ENCODE measurements at regions not wholly inside any gene's neighbourhood (a gene's known extent, or its start where the extent isn't known, plus 50 kb on each side); places are given as distances from the start of the nearest gene placed in this dataset.

GRCh38 chr2:208642125-208642779 lies 235.7 kb downstream of the PTH2R start:
- TF ChIP-seq TEAD4 (IDR thresholded peaks at IDR 0.05; ENCODE audit: borderline replicate concordance, insufficient read depth) (no peak), CTCF (IDR thresholded peaks at IDR 0.05) (no peak), JUND (IDR thresholded peaks at IDR 0.05) (no peak), MXI1 (IDR thresholded peaks at IDR 0.05; ENCODE audit: low read depth, low read length) (no peak), TAF1 (IDR thresholded peaks at IDR 0.05; ENCODE audit: borderline replicate concordance, low read depth, low read length) (no peak), FOXM1 (IDR thresholded peaks at IDR 0.05; ENCODE audit: low read depth) (no peak), POLR2AphosphoS5 (IDR thresholded peaks at IDR 0.05; ENCODE audit: low read depth, low read length) (no peak), RAD21 (IDR thresholded peaks at IDR 0.05; ENCODE audit: low read length) (no peak), RXRA (IDR thresholded peaks at IDR 0.05; ENCODE audit: borderline replicate concordance, low read depth) (no peak)

Measured in SK-N-SH (cell line).